ENCODE measurements at regions not wholly inside any gene's neighbourhood (a gene's known extent, or its start where the extent isn't known, plus 50 kb on each side); places are given as distances from the start of the nearest gene placed in this dataset.
"Not testable (repeated sequence)": the region's sequence is repeated elsewhere in the genome, so short reads cannot be mapped to it uniquely, and the experiment has no call there.

DNA sequence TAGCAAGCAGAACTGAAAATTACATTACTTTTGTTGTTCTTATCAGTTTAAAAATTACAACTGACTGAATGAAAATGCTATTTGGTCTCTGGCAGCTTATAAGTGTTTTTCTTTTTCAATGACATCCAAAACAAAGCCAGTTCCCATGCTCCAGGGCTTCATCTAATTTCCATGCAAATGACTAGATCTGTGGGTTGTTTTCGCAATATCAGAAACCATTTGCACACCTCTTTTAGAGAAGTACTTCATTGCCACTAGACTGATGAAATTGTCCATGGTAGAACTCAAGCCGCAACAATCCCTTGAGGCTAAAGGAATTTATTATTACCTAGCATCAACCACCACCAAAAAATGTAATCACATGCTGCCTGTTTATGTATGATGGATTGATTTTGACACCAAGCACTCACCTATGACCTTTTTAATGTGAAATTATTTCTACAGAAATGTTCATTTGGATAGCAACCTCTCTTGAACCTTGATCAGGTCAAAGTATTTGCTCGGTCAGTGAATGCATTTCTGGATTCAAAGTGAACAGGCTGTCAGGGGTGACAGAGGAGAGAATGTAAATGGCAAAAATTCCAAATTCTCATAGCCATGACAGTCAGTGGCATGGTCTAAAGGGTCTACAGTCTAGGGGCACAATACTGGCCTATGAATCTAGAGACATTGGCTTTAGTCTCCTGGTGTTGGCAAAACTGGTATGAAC lies 769.3 kb downstream of the SORCS1 start:
- FAIRE-seq (no peak), DNase-seq (ENCODE audit: insufficient read length, low spot score) (no peak)

DNA sequence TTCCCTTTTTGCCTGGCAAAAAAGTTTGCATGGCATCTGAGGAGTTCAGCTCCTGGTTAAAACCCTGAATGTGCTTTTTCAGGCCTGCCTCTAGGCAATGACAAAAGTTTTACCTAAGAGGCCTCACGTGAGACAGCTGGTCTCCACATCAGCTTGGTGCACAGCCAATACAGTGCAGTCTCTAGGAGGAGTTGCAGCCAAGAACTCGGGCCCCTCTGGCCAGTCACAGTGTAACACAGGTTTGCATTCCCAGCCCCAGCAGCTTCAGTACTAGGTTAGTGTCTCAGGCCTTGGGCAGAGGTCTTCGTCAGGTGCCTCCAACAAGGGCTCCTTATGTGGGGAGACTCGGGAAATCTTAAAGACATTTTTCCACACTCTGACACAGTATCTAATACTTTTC lies 771.7 kb downstream of the SORCS1 start:
- DNase-seq (ENCODE audit: insufficient read length, low spot score) (no peak), FAIRE-seq (no peak)

DNA sequence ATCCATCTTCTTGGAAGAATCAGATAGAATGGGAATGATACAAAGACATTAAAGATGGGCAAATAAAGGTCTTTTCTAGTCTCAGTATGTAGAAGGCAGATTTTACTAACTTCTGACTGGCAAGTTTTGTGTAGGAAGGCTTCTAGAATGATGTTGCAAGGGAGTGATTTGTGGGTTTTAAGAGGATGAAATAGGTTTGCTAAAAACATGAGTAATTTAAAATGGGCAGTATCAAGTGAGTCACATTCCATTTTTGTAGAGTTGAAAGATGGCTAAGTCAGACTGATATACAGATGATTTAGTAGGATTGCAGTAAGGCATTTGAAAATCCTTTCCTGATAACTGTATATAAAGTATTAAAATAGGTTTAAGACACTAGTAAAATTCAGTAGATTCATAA lies 777.4 kb downstream of the SORCS1 start:
- FAIRE-seq: no peak
- DNase-seq (ENCODE audit: insufficient read length, low spot score): no peak

DNA sequence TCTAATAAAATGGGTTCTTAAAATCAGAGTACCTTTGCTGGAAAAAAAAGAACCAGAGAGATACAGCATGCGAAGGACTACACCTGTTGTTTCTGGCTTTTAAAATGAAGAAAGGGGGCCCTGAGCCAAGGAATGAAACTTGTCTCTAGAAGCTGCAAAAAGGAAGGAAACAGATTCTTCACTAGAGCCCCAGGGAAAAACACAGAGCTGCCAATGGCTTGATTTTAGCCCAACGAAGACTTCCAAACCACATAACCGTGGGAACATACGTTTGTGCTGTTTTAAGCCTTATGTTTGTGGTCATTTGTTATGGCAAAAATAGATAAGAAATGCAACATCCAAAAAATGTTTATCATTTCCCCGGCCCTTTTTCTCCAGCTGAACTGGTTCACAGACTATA lies 780.0 kb downstream of the SORCS1 start:
- FAIRE-seq: no peak

DNA sequence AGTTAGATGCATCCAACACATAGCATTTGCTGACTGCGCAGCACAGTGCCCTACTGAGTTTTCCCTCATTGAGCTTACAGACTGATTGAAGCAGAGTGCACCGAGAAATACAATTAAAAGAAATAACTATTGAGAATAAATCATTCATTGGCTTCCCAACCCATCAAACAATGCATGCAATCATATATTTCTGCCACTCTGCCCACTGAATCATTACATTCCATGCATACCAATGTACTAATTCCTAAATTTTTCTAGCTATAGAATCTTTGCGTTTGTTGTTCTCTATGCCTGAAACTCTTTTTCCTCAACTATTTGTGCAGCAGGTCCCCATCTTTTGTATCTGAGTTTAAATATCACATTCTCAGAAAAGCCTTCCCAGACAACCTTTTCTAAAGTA lies 783.8 kb downstream of the SORCS1 start:
- FAIRE-seq (no peak), DNase-seq (ENCODE audit: insufficient read length, low spot score) (no peak)

More for the DNA sequence above, 780.0 kb downstream of the SORCS1 start:
- DNase-seq (ENCODE audit: insufficient read length, low spot score): no peak

DNA sequence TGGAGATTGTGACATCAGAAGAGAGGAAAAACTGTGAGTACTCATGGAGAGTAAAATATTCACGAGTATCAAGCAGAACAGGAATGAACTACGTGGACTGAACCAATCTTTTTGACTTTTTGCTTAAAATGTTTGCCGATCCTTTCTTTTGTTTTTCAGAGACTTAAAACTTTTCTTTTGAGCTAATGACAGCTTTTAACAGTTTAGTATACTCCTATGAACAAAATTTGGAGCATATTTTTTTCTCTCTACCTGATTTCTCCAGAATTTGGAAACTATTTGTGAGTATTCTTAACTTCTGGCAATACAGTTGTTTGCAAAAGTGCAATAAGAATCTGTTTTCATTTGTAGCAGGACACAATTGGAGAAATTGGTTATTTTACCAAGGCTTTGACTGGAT lies 786.3 kb downstream of the SORCS1 start:
- DNase-seq (ENCODE audit: insufficient read length, low spot score) (no peak), FAIRE-seq (no peak)

DNA sequence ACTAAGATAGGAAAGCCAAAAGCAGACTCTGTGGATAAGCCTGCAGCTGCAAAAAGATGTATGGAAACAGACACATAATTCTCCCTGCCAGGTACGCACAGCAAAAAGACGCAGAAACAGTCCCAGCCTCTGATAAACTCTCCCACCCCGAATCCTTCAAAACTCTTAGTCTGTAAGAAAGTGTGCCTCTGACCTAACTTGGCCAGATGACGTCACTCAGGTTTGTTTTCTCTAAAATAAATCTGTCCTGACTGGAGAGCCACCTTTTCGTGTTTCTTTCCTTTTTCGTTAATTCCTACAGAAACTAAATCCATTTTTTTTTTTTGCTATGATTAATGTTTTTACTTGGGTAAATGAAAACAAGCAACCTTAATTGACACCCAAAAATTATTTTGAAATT lies 793.8 kb downstream of the SORCS1 start:
- FAIRE-seq (no peak), DNase-seq (ENCODE audit: insufficient read length, low spot score) (no peak)

DNA sequence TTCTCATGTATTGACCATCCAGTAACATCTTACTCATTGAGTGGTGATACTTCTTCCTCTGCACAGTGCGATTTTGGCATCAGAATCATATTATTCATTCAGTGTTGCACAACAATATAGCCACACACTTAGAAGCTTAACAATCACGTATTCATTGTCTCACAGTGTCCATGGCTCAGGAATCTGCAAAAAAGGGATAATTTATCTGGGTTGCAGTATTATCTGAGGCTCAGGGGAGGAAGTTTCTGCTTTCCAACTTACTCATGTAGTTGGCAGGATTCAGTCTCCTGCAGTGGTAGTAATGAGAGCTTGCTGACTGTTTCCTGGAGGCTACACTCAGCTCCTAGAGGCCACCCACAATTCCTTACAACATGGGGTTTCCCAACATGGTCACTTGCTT lies 803.6 kb downstream of the SORCS1 start:
- DNase-seq (ENCODE audit: insufficient read length, low spot score): no peak
- FAIRE-seq: no peak

DNA sequence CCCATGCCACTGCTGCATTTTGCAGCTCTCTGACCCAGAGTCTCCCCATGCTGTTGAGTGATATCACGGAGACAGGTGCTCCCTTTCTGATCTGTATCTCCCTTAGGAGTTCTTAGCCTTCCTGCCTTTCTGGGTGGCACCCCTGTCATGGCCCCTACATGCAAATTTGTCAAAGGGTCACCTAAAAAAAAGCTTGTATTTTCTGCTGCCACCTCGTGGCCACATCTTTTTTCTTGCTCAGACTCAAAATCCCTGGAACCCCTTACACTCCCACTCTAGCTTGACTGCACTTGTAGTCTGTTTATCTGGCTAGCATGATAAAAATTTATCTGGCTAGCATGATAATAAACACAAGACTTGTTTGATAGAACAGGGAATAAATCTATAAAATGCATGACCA lies 809.1 kb downstream of the SORCS1 start:
- FAIRE-seq: no peak
- no peak for DNase-seq (ENCODE audit: insufficient read length, low spot score)

DNA sequence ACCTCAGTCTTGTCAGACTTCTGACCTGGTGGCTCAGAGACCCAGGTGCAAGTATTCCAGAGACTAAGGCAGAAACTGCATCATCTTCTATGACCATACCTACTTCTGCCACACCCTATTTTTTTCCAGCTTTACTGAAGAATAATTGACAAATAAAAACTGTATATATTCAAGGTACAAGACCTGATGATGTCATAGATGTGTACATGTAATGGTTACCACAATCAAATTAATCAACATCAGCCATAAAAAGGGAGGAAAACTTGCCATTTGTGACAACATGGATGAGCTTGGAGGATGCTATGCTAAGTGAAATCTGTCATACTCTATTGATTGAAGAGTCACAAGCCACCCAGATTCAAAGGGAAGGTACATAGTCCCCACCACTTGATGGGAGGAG lies 815.6 kb downstream of the SORCS1 start:
- no peak for DNase-seq (ENCODE audit: insufficient read length, low spot score)
- no peak for FAIRE-seq

DNA sequence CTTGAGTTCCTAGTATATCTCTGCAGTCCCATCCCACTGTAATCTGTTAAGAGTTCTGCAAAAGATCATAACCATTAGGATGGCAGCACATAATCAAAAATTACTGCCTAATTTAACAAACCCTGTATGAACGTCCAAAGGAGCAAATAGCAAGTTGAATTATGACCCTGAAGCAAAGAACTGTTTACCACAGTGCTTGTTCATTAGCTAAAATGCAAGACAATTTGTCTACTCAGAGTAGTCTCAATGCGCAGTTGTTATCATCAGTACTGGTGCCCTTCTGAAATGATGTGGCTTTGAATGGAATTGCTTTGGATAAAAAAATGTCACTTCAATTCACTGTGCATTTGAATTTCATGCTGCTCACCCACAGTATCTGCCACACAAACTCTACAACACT lies 817.0 kb downstream of the SORCS1 start:
- no peak for DNase-seq (ENCODE audit: insufficient read length, low spot score)
- no peak for FAIRE-seq

DNA sequence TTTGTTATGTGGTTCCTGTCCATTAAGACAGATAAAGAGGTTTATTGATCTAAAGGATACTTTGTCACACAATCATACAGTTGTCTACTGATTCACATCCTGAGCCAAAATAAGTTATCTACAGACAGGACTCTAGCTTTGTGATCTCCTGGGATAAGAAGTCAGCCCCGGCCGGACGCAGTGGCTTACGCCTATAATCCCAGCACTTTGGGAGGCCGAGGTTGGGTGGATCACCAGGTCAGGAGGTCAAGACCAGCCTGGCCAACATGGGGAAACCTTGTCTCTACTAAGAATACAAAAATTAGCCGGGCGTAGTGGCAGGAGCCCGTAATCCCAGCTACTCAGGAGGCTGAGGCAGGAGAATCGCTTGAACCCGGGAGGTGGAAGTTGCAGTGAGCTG lies 821.0 kb downstream of the SORCS1 start:
- DNase-seq (ENCODE audit: insufficient read length, low spot score); FAIRE-seq: not testable (repeated sequence)

DNA sequence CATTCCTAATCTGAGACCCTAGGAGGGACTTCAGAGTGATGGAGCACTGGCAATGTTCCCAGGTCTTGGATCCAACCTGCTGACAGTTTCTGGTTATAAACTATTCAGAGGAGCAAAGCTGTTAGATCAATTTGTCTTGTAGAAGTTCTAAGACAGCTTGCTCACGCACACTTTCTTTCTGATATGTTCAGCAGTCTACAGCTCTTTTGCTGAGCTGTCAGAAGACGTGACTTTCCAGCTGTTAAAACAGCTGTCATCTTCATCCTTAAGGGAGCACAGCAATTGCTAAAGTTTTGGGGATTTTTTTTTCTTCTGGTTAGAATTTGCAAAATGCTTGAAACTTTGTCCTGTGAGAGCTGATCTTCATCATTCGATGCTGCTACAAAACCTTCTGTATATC lies 823.1 kb downstream of the SORCS1 start:
- DNase-seq (ENCODE audit: insufficient read length, low spot score) (no peak), FAIRE-seq (no peak)

DNA sequence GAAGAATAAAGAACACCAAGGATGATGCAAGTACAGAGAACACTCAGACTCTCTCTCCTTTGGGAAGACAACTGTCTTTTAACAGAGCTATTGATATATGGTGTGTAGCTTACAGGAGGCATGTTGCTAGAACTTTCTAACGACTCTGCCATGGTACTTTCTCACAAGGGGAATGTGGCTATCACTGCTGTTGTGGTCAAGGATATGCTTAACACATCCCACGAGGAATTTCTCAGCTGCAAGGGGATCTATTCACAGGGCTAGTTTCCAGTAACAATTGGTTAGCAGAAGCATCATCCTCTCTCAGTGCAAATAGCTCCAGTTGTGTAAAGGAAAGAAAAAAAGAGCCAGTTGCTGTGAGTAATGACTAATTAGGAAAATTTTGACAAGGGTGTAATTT lies 826.0 kb downstream of the SORCS1 start:
- DNase-seq (ENCODE audit: insufficient read length, low spot score) (no peak), FAIRE-seq (no peak)

DNA sequence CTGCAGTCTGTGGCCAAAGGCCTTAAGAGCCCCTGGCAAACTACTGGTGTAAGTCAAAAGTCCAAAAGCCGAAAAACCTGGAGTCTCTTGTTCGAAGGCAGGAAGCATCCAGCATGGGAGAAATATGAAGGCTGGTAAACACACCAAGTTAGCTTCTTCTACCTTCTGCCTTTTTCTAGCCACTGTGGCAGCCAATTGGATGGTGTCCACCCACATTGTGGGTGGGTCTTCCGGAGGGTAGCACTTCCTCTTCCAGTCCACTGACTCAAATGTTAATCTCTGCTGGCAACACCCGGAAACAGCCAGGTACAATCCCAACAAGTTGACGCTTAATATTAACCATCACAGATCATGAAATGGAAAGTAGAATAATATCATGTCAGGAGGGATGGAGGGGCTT lies 827.6 kb downstream of the SORCS1 start:
- DNase-seq (ENCODE audit: insufficient read length, low spot score) (no peak), FAIRE-seq (no peak)

DNA sequence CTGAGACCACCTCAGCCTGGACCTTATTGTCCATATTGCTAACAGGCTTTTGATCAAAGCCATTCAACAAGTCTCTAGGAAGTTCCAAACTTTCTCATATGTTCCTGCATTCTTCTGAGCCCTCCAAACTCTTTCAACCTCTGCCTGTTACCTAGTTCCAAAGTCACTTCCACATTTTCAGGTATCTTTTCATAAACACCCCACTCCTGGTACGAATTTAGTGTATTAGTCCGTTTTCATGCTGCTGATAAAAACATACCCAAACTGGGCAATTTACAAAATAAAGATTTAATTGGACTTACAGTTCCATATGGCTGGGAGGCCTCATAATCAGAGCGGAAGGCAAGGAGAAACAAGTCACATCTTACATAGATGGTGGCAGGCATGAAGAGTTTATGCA lies 836.8 kb downstream of the SORCS1 start:
- FAIRE-seq (no peak), DNase-seq (ENCODE audit: insufficient read length, low spot score) (no peak)

DNA sequence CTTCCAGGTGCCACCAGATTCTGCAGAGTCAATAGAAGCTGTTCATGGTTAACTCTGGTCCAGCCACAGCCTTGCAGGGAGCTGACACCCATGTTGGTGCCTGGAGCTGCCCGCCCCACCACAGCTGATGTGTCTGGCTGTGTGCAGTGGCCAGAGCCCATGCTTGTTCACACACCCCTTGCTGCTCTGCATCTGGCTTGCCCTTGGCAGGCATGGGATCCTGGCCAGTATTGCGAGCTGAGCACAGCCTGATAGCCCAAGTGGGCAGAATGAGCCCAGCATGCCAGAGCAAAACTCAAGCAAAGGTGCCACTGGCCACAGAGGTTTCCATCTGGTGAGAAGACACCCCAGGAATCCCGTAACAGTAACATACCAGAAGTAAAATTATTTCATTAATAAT lies 843.6 kb downstream of the SORCS1 start:
- FAIRE-seq (no peak), DNase-seq (ENCODE audit: insufficient read length, low spot score) (no peak)

DNA sequence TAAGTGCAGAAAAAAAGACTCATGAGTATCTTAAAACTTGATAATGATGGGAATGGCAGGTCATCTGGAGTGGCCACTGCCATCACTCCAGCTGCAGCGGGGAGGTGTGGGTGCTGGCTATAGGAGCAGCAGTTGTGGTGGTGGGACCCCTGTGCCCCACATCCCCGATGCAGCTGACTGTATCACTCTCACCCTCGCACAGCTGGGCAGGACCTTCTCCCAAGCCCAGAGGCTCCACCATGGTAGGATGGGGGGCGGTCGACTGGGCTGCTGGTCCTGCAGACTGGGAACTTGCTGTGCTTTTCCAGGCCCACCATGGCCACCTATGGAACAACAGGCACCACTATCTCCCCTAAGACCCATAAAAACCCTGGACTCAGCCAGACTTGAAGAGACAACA lies 844.4 kb downstream of the SORCS1 start:
- DNase-seq (ENCODE audit: insufficient read length, low spot score) (no peak), FAIRE-seq (no peak)

DNA sequence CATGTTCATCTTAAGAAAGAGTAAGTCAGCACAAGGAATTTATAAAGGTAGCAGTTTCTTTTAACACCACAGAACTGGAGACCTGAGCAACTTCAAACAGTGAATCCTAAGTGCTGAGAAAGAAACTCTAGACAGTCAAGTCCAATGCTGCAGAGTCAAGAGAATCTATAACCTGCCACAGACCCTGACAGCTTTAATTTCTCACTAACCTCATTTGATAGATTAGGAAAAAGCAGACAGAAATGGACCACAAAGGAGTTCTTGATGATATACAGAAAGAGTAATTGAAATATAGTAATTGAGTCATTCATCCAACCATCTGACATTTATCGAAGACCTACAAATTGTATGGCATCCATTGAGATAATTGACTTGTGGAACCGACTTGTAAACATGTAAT lies 847.0 kb downstream of the SORCS1 start:
- FAIRE-seq: no peak
- DNase-seq (ENCODE audit: insufficient read length, low spot score): no peak

DNA sequence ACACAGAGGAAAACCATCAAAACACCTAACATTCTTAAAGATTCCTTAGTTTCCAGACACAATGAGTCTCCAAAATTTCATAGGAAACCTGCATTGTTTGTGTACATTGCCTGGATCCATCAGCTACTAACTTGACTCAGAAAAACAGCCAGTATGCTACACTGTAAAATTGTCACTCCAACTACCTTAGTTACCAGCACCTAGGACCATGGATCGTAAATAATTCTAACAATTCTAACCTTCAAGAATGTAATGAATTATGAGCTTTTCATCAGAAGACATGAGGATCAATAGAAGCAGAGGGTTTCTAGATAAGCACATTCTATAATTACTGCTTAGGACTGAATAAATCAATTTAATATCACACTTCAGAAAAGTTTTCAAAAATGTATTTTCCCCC lies 851.5 kb downstream of the SORCS1 start:
- no peak for DNase-seq (ENCODE audit: insufficient read length, low spot score)
- FAIRE-seq: no peak

DNA sequence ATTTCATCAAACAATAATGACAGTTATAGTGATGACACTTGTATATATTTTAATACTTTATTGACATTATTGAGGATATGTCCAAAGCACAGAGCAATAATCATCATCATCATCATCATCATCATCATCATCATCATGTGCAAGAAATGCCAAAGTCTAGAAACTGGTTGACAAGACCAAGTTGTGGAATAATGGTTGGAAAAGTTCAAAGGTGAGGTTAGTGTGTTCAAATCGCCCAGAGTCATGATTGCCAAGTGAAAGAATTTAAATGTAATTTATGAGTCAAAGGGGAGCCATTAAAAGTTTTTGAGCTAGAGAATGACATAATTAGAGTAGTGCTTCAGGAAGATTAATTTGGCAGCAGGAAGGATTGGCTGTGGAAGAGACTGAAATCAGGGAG lies 852.4 kb downstream of the SORCS1 start:
- DNase-seq (ENCODE audit: insufficient read length, low spot score) (no peak), FAIRE-seq (no peak)

DNA sequence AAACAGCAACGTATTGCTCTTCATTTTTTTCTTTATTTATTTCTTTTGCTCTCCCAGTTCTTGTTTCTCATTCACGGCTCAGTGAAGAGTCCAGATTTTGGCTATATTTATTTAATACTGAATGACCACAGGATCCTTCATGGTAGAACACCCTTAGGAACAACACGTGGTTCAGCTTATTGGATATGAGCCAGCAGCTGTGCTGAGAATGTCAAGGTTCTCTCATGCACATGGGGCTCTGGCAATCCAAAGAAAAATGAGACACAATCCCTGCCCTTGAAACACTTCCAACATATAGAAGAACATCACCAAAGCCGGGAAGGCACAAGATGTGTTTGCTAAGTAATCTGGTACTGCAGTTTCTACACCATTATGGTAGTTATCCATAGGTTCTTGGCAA lies 852.9 kb downstream of the SORCS1 start:
- no peak for FAIRE-seq

DNA sequence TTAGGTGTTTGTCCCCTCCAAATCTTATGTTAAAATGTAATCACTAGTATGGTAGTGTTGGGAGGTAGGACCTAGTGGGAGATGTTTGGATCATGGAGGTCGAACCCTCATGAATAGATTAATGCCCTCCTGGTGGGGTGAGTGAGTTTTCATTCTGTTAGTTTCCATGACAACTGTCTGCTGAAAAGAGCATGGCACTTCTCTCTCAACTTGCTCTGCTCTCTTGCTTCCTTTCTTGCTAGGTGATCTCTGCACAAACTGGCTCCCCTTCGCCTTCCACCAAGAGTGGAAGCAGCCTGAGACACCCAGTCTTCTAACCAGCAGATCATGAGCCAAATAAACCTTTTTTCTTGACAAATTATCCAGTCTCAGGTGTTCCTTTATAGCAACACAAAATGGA lies 853.9 kb downstream of the SORCS1 start:
- FAIRE-seq: no peak

More for the DNA sequence above, 852.9 kb downstream of the SORCS1 start:
- DNase-seq (ENCODE audit: insufficient read length, low spot score): no peak

More for the DNA sequence above, 853.9 kb downstream of the SORCS1 start:
- no peak for DNase-seq (ENCODE audit: insufficient read length, low spot score)
